ENCODE measurements at regions not wholly inside any gene's neighbourhood (a gene's known extent, or its start where the extent isn't known, plus 50 kb on each side); places are given as distances from the start of the nearest gene placed in this dataset.

DNA sequence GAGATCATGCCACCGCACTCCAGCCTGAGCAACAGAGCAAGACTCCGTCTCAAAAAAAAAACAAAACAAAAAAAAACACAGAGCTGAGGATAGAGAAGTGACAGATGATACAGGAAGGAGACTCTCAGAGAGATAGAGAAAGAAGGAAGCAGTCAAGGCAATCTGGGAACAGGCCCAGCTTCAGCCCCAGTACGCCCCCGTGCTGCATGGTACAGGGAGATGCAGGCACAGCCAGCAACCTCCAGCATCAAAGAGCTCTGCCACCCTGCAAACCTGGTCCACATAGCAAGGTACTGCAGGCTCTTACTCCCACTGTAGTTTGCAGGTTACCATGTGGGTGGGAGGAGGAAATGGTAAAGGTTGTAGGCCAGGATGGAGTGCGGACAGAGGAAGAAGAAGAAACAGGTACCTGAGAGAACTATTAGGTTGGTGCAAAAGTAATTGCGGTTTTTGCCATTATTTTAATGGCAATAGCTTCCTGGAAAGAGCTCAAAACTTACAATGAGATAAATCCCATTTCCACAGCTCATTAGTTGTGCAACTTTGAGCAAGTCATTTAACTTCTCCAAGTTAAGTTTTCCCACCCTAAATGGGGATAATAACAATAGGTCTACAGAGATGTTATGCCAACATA is 253.0 kb downstream of the ARRDC4 start:
- TF ChIP-seq, protein P1, sequence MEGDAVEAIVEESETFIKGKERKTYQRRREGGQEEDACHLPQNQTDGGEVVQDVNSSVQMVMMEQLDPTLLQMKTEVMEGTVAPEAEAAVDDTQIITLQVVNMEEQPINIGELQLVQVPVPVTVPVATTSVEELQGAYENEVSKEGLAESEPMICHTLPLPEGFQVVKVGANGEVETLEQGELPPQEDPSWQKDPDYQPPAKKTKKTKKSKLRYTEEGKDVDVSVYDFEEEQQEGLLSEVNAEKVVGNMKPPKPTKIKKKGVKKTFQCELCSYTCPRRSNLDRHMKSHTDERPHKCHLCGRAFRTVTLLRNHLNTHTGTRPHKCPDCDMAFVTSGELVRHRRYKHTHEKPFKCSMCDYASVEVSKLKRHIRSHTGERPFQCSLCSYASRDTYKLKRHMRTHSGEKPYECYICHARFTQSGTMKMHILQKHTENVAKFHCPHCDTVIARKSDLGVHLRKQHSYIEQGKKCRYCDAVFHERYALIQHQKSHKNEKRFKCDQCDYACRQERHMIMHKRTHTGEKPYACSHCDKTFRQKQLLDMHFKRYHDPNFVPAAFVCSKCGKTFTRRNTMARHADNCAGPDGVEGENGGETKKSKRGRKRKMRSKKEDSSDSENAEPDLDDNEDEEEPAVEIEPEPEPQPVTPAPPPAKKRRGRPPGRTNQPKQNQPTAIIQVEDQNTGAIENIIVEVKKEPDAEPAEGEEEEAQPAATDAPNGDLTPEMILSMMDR (IDR thresholded peaks at IDR 0.05) = no peak
- no peak for TF ChIP-seq POLR2A (IDR thresholded peaks at IDR 0.05)
